DOHH2 (cell line): ENCODE measurements at regions not wholly inside any gene's neighbourhood (a gene's known extent, or its start where the extent isn't known, plus 50 kb on each side); places are given as distances from the start of the nearest gene placed in this dataset.

Experiments
- H3F3A ChIP-seq: fragments of 200-600 bp; sonication (generic), shearing (Covaris generic); 2 replicates; pipeline ENCODE4 v1.6.0; 2016; ENCODE audit warnings: antibody characterized with exemption, mild to moderate bottlenecking; ENCODE audit not compliant: control insufficient read depth, insufficient read depth
- H3K27ac ChIP-seq: fragments of 200-600 bp; sonication (generic); 2 replicates; pipeline ENCODE4 v1.5.1; 2014; ENCODE audit warnings: low read depth, mild to moderate bottlenecking, low read length, moderate library complexity
- H3K27me3 ChIP-seq: fragments of 200-600 bp; sonication (generic); 2 replicates; pipeline ENCODE4 v1.6.1; 2014; ENCODE audit warnings: mild to moderate bottlenecking, low read length, mixed read lengths; ENCODE audit not compliant: control insufficient read depth
- H3K36me3 ChIP-seq: fragments of 200-600 bp; sonication (generic); 2 replicates; pipeline ENCODE4 v1.6.1; 2014; ENCODE audit warnings: mild to moderate bottlenecking, low read length, moderate library complexity, mixed read lengths; ENCODE audit not compliant: control insufficient read depth
- H3K4me1 ChIP-seq: fragments of 200-600 bp; sonication (generic); 2 replicates; pipeline ENCODE4 v1.6.1; 2014; ENCODE audit warnings: mild to moderate bottlenecking, low read length, mixed read lengths; ENCODE audit not compliant: control insufficient read depth
- H3K4me2 ChIP-seq: fragments of 200-600 bp; sonication (generic); 2 replicates; pipeline ENCODE4 v1.6.0; 2014; ENCODE audit warnings: mild to moderate bottlenecking, low read length, moderate library complexity
- H3K4me3 ChIP-seq: fragments of 200-600 bp; sonication (generic); 2 replicates; pipeline ENCODE4 v1.5.1; 2014; ENCODE audit warnings: mild to moderate bottlenecking, low read length, mixed read lengths
- H3K79me2 ChIP-seq: fragments of 200-600 bp; sonication (generic); 2 replicates; pipeline ENCODE4 v1.6.1; 2014; ENCODE audit warnings: mild to moderate bottlenecking, low read length, mixed read lengths; ENCODE audit not compliant: control insufficient read depth
- H3K9me2 ChIP-seq: fragments of 200-600 bp; sonication (generic); replicated peaks from 2 replicates; pipeline ENCODE4 v1.6.1; 2014; ENCODE audit warnings: mild to moderate bottlenecking, low read length, mixed read lengths; ENCODE audit not compliant: control insufficient read depth
- H3K9me3 ChIP-seq: fragments of 200-600 bp; sonication (generic); 2 replicates; pipeline ENCODE4 v1.6.1; 2014; ENCODE audit warnings: antibody characterized with exemption, low read length, mixed read lengths; ENCODE audit not compliant: control insufficient read depth, insufficient read depth
- H4K20me1 ChIP-seq: fragments of 200-600 bp; sonication (generic); 2 replicates; pipeline ENCODE4 v1.6.0; 2014; ENCODE audit warnings: low read depth, mild to moderate bottlenecking, antibody characterized with exemption, low read length, moderate library complexity; ENCODE audit not compliant: control insufficient read depth, insufficient read depth
- CTCF ChIP-seq: fragments of 200-600 bp; sonication (generic); IDR thresholded peaks from one replicate; pipeline ENCODE4 v1.5.1; 2014; ENCODE audit warnings: antibody characterized with exemption, mild to moderate bottlenecking, low read depth, low read length; ENCODE audit not compliant: poor library complexity, severe bottlenecking
- EZH2phosphoT487 ChIP-seq: fragments of 200-600 bp; sonication (generic); IDR thresholded peaks from 2 replicates; pipeline ENCODE4 v1.6.1; 2017; ENCODE audit warnings: borderline replicate concordance, mild to moderate bottlenecking, antibody characterized with exemption, low read length, moderate library complexity, mixed read lengths

- no peaks in the 10 kb centered on the region for H3K36me3 ChIP-seq
- H3K9me3 ChIP-seq = no peaks in the 10 kb centered on the region
- H3F3A ChIP-seq = no peaks in the 10 kb centered on the region
- H3K4me3 ChIP-seq = no peak overlapping the region
- no peaks in the 10 kb centered on the region for H3K27me3 ChIP-seq
- H4K20me1 ChIP-seq = no peaks in the 10 kb centered on the region
- no peak overlapping the region for H3K4me2 ChIP-seq
- H3K9me2 ChIP-seq = no peaks in the 10 kb centered on the region
- H3K79me2 ChIP-seq = no peaks in the 10 kb centered on the region
- TF ChIP-seq EZH2phosphoT487 (no peak), CTCF (no peak)
- H3K27ac ChIP-seq = no peak overlapping the region
- no peaks in the 10 kb centered on the region for H3K4me1 ChIP-seq
Measured at GRCh38 chr2:104487366-104487765, 366.5 kb upstream of the POU3F3 start.

GRCh38 chr2:104493698-104494097, 360.2 kb upstream of the POU3F3 start:
- Histone ChIP-seq H3K79me2 (no peaks in the 10 kb centered on the region), H3K27me3 (no peaks in the 10 kb centered on the region), H4K20me1 (no peaks in the 10 kb centered on the region), H3K4me1 (no peaks in the 10 kb centered on the region), H3K27ac (no peak overlapping the region), H3K9me2 (no peaks in the 10 kb centered on the region), H3K36me3 (no peaks in the 10 kb centered on the region), H3K9me3 (no peaks in the 10 kb centered on the region), H3K4me3 (no peak overlapping the region), H3F3A (no peaks in the 10 kb centered on the region), H3K4me2 (no peak overlapping the region)
- no peak for TF ChIP-seq EZH2phosphoT487
- TF ChIP-seq CTCF = no peak

- H3K4me3 ChIP-seq = no peak overlapping the region
- TF ChIP-seq CTCF = no peak
- H3K79me2 ChIP-seq = no peaks in the 10 kb centered on the region
- no peak overlapping the region for H3K4me2 ChIP-seq
- no peaks in the 10 kb centered on the region for H3K9me2 ChIP-seq
- no peaks in the 10 kb centered on the region for H3F3A ChIP-seq
- no peaks in the 10 kb centered on the region for H4K20me1 ChIP-seq
- H3K36me3 ChIP-seq = no peaks in the 10 kb centered on the region
- H3K27me3 ChIP-seq = no peaks in the 10 kb centered on the region
- H3K4me1 ChIP-seq = no peaks in the 10 kb centered on the region
- no peaks in the 10 kb centered on the region for H3K9me3 ChIP-seq
- no peak overlapping the region for H3K27ac ChIP-seq
Measured at GRCh38 chr2:104501342-104501741, 352.6 kb upstream of the POU3F3 start.

GRCh38 chr2:104501929-104502328, 352.0 kb upstream of the POU3F3 start:
- Histone ChIP-seq H3K9me3 (no peaks in the 10 kb centered on the region), H3K4me3 (no peak overlapping the region), H3K36me3 (no peaks in the 10 kb centered on the region), H3K79me2 (no peaks in the 10 kb centered on the region), H3K4me2 (no peak overlapping the region), H3K9me2 (no peaks in the 10 kb centered on the region), H3K27me3 (no peaks in the 10 kb centered on the region), H3K27ac (no peak overlapping the region), H4K20me1 (no peaks in the 10 kb centered on the region), H3F3A (no peaks in the 10 kb centered on the region), H3K4me1 (no peaks in the 10 kb centered on the region)
- no peak for TF ChIP-seq EZH2phosphoT487
- TF ChIP-seq CTCF = no peak
